GM19043 (cell line): ENCODE measurements at regions not wholly inside any gene's neighbourhood (a gene's known extent, or its start where the extent isn't known, plus 50 kb on each side); places are given as distances from the start of the nearest gene placed in this dataset.

Source experiments
- ATAC-seq: cut with Tn5 transposase; IDR thresholded peaks from one replicate; pipeline ENCODE4 v1.9.1; 2021; ENCODE audit warnings: low read depth; ENCODE audit not compliant: unreplicated experiment

DNA sequence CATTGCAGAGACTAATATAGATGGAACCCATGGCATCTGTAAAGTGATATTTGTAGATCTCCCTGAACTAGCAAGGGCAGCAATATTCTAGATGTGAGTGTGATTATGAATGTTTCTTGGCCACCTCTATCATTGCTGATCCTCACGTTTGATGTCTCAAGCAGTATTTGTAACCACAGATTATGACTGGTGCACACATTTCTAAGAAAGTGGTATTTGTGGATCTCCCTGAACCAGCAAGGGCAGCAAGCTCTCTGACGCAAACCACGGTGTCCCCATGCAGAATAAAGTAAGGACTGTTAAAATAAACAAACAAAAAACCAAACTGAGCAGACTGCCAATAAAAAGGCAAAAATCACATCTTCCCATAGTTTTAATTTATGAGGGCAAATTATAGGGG, 301.3 kb downstream of the CSNK1G3 start:
- no peak for ATAC-seq

DNA sequence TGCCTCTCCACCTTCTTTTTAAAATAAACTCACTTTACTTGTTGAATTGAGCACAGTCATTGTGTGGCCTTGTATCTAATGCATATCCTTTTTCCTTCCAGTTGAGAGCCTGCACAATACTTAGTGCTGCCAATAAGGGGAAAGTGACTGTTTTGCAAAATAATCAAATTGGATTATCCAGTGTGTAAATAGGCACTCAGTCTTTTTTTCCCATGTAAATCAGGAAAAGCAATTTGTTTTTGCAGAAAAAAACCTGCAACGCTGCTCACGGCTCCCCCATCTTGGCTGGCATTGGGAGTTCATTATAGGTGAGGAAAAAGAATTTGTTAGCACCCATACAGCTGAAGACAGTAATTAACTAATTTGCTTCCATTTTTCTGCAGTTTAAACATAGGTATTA, 299.9 kb downstream of the CSNK1G3 start:
- ATAC-seq, result no peak

DNA sequence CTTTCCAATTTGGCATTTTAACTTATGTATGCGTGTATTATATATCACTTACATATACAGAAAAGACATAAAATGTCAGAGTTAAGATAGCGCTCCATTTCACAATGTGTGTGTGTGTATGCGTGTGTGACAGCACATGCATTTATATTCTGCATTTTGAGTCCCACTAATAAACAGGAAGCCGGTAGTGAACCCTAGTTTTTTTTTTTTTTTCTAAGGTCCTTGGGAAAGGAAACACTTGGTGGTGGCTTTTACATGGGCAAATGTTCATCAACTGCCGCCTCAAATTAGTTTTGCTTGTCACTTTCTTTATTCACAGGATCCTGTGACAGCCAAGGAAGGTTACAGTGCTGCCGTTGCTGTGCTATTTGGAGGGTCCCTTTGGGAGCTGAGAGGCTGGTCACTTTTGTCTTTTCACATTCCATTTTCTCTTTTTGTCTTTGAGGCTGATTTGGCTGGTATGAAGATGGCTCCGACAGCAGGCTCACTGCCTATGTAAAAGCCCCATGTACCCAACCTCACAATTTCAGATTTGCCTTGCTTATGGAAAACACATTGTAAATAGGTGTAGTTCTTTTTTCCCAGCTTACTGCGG, 298.9 kb downstream of the CSNK1G3 start:
- no peak for ATAC-seq

DNA sequence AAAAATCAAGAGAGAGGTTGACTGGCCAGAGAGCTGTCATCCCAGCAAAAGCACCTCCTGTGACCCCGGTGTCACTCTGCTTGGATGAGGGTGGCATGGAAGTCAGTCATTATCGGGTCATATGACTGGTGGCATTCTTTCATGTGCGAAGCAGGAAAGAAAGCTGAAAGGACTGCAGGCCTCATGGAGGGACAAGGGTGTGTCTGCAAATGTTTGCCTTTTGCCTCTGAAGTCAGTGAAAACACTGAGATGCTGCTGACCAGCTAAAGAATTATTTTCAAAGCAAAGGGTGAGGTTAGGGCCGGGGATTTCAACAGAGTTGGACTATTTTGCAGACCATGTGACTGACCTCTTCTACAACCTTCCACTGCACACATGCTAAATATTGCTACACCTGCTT, 298.3 kb downstream of the CSNK1G3 start:
- ATAC-seq, result no peak

DNA sequence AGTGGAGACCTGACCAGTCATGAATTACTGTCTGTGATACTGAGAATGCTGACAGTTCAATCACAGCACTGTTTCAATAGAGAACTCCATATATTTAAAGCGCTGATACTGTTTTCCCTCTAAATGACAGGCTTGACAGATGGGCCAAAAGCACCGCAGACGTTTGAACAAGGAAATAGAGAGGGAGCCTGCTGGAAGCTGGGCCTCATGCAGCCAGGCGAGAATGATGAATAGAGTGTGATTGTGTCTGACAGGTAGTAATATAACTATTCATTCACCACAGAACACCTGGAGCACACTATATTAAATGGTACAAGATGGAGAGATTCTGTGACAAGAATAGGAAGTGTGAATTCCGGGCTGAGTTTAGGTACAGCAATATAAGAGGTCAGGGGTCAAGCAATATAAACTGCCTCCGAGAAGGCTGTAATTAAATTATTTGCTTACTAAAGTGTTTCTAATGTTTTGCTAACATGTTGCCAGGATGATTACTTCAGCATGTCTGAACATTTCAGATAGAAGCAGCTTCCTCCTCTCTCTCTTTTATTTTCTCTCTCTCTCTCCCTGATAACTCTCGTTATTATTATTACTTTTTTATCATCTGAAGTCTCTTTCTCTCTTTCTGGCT, 297.7 kb downstream of the CSNK1G3 start:
- no peak for ATAC-seq

DNA sequence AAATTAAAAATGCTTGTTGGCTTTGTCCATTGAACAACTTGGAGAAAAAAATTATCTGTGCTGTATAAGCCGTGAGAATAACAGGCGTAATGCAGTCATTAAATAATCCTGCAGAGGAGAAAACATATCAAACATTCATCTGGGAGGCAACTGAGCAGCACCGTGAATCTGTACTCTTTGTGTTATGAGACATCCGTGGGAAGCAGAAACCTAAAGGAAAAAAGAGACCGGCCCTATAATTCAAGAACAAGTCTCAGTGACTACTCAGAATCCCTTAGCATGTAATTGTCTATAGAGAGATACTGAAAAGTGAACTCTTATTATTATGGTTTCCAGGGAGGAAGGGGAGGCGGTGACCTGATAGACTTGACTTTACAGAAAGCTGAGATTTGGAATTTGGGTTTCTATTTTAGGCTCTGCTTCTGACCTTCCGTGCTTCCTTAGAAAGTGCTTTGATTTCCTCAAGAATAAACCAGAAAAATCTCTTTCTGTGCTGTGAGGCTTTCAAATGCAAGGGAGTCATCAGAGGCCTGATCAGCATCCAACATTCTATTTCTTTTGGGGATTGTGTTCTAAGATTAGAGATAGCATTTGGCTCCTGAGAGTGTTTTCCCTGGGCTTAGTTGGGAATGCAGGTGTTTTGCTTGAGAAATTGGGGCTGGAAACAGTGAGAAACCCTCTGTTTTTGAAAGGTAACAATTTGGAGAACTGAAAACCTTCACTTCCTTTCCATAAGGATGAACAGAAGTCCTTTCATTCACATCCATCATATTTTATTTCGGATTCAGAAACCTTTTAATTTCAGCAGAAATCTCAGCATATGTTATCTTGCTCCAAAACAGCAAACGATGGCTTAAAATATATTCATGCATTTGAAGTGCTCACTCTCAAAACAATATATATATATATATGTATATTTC, 296.7 kb downstream of the CSNK1G3 start:
- ATAC-seq, result no peak

DNA sequence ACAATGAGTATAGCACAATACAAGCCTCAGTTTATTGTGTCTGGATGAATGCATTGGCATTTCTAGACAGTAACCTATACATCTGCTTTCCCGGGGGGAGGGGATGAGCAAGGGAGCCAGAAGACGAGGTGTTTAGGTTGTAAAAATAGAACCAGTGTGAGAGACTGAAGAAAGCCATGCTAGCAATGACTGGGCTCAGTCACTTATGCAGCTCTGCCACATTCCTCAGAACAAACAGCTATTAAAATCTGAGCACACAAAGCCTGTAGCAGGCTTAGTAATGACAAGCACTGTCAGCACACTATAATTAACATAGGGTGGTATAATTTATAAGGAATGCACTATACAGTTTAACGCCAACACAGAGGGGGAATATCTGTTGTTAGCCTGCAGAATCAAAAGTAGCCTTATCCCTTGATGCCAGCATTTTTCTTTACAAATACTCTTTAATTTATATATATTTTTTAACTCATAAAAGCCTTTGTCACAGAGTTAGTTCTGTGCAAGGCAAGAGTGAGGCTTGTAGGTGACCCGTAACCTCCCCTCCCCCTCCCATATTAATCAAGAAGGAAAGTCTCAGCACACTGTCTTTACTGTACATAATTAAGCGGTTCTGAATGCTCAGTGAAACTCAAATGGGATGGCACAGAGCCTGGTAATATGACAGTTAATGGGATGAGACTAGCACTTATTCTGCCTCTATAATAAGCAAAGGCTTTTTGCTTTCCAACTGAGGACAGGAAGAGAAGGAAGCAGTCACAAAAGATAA, 295.4 kb downstream of the CSNK1G3 start:
- ATAC-seq, result no peak

DNA sequence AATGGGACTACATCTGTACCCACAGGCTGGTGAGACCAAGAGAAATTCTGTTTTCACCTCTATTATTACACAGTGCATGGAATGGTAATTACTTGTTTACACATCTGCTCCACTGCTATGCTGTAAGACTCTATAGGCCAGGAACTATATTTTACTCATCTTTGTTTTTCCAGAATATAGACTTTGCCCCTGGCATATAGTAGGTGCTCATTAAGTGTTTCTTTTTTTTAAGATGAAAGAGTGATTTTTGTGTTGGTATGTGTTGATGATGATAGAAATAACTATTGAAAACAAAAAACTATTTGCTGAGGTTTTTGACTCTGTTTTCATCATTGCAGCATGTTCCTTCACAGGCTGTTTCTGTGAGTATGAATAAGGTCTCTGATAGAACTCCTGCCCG, 294.7 kb downstream of the CSNK1G3 start:
- no peak for ATAC-seq

DNA sequence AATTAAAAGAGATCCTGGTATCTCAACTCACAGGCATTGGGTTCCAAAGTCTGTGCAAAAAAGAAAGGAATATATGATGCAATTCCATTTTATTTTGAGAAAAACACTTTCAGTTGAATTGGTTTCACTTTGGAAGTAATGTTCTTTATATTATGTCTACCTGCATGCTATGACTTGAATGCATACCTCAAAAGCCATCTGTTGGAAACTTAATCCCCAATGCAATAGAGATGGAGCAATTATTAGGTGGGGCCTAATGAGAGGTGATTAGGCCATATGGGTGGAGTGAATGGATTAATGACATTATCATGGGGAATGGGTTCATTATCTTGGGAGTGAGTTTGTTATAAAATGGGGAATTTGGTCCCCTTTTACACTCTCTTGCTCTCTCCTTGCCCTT, 293.3 kb downstream of the CSNK1G3 start:
- no peak for ATAC-seq

DNA sequence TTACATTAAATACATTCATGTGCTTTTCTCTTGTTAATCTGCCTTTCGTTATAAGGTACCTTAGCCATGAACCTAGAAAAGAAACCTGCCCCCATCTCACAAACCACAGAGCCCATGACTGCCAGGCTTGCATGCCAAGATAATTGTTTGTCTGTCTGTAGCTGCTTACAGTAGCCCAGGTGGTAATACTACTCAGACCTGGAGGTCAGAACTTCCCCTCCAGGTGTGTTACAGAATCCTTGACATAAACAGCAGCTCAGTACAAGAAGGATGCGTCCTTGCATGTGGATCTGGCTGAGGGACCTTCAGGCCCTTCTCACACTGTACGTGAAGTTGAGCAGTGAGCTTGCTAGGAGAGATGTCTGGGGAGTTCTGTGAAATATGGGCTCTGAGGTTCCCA, 291.4 kb downstream of the CSNK1G3 start:
- ATAC-seq, result no peak

DNA sequence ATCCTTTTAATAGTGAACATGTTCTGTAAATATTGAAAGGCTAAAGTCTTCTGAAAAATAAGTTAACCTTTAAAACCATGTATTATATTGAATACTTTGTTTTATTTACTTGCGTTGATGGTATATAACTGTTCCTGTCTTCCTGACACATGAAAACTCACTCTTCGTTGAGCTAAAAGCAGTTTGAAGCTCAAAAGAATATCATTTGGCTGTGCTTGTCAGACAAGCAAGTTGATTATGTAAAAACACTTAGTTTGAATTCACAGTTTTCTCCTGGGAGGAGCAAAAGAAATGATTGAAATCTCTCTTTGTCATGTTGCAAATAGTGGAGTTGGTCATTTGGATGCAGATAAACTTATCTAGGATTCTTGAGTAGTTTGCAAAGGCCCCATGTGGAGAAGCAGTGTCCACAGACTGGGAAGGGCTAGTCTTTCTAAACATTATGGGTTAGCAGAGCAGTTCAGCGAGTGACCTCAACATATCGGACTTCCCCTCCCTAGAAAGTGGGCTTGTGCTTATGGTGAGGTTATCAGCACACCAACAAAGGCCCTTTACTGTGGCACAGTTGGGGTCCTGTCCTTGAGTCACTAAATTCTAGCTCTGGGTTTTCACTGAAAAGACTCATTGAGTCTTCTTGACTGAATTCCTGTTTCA, 290.4 kb downstream of the CSNK1G3 start:
- ATAC-seq, result no peak

DNA sequence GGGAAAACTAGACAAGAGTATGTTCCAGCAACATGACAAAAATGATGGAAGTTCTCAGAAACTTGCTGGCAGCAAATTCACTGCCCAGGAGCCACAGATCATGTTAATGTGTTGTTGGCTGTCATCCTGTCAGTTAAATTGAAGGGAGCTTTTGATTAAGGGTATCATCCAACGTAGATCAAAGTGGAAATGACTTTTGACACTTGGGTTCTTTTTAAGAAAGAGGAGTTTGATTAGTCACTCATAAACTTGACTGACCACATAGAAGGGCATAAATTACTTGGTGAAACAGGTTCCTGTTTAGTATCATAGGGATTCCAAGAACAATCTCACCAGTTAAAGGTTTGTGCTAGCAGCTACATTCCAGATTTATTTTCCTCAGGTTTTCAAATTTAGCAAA, 288.7 kb downstream of the CSNK1G3 start:
- no peak for ATAC-seq

DNA sequence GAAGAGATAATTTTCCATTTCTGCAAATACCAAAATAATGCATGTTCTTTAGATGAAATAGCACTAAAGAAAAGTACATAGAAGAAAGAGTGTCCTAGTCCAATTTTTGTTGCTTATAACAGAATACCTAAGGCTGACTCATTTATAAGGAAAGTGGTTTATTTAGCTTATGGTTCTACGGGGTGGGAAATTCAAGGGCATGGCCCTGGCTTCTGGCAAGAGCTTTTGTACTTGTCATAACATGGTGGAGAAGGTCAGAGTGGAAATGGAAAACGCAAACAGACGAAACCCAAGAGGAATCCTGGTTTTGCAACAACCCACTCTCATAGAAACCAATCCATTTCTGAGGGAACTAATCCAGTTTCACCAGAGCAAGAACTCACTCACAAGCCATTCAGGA, 283.7 kb downstream of the CSNK1G3 start:
- ATAC-seq, result no peak

DNA sequence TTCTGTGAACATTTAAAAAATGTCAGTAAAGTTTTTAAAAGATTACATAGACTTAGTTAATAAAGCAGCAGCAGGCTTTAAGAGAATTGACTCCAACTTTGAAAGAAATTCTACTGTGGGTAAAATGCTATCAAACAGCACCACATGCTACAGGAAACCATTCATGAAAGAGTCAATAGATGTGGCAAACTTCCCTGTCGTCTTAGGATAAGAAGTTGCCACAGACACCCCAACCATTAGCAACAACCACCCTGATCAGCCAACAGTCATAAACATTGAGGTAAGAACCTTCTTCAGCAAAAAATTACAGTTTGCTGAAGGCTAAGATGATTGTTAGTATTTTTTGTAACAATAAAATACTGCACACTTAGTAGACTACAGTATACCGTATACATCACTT, 278.2 kb downstream of the CSNK1G3 start:
- no peak for ATAC-seq

DNA sequence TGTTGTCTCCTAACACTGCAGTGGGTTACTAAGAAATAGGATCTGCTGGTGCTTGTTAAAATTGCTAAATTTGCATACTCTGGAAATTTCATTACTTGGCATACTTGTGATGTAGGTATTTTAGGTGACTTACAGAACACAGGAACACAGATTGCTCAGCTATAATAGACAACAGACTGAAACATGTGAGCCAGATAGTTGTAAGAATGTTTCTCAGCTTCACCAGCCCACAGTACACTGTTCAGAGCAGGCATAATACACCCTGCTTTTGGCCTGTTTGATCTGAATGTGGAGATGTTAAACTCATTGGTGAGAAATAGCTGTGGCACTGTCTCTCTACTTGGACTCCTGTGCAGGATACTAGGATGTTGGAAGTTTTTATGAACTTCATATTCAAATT, 275.7 kb downstream of the CSNK1G3 start:
- ATAC-seq, result no peak

DNA sequence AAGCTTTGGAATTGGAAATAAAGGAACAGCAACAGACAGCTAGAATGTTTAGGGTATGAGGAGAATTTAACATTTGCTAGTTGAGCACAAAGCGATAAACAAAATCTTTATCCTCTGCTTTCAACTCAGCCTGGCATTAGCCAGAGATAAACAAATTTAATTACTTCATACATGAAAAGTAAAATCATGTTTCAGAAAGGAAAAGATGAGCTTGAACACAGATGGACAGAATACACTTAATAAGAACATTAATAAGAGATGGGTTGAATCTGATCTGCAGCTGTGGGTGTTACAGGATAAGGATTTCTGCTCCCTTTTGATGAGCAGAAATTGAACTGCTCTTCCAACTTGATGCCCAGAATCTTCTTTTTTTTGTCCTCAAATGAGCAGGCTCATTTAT, 275.2 kb downstream of the CSNK1G3 start:
- no peak for ATAC-seq

DNA sequence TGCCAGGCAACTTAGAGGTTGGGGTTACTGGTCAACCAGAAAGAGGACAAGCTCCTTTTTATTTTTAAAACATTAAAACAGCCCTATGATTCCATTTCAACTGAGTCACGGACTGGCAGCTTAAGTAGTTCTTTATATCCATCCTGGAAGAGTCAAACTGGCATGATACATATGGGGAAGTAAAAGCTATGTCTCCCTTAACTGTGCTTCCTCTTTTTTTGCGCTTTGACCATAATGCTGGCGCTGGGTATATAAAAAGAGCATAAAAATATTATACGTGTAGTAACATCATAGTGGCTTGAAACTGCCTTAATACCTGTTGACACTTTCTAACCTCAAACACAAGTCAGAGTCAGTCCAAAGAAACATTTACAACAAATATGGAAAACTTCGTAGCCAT, 274.4 kb downstream of the CSNK1G3 start:
- ATAC-seq, result no peak

DNA sequence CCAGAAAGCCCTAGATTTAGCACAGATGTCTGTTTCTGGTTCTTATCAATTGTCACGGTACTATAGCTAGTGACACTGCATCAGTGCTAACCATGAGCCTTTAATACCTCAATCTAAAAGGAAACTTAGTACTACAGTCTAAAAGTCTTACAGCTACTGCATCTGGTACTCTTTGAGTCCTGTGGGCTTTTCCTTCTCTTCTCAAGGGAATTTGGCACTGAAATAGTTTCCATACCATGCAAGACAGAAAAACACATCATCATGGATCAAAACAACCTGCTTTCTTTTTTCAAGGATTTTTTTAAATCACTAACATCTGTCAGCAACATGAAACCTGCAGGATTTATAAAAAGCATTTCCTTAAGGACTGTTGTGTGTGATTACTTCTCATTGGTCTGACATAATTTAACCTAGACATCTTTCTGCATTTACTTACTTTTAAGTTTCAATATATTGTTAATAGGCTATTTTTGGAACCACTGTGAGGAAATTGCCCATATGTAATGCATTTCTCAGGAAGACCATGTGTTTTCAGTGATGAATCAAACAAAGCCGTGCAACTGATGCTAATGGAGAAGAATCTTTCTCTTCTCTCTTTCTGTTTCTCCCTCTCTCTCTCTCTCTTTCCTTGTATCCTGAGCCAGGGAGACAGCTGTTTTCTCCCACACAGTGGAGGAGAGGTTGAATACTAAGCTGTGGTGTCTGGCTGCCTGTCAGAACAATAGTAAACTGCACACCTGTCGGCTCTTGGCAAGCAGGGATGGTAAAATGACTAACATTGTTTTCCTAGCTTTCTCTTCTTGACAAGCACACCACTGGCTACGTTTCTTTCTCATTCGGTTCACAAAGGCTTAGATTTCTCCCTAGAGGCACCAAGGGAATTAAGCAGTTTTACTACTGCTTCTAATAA, 273.4 kb downstream of the CSNK1G3 start:
- no peak for ATAC-seq

DNA sequence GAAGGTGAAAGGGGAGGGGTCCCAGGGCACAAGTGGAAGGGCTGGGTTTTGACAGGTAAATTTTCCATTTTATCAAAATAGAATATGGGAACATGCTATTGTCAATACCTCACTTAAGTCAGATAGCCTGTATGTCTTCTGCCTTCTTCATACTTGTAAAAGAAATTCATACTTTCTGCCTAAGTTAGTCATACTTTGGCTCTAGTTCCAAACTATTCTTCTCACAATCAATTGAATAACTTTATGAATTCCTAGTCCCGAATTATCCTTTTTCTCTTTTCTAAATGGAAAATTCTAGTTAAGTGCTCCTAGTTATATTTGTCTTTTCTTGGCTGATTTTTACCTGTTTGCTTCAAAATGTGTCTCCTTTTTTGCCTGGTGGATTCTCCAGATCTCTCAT, 271.4 kb downstream of the CSNK1G3 start:
- no peak for ATAC-seq

DNA sequence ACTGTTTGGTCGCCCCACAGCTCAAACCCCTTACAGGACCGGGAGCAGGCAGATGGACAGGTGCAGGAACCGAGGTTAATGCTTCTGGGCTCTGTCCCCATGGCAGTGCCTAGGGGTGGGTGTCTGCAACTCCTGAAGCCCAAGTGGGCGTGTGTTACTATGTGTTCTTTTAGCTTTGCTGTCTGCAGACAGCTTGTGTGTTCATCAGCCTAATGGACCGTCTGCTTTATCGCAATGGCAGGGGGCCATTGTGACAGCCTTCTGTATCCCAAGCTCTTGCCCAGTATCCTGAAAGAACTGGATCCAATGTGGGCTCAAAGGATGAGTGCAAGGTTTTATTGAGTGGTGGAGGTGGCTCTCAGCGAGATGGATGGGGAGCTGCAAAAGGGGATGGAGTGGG, 266.7 kb downstream of the CSNK1G3 start:
- ATAC-seq, result no peak
